ENCODE measurements at regions not wholly inside any gene's neighbourhood (a gene's known extent, or its start where the extent isn't known, plus 50 kb on each side); places are given as distances from the start of the nearest gene placed in this dataset.

- H2AFZ ChIP-seq = no peak overlapping the region
- no peaks in the 10 kb centered on the region for H3K27me3 ChIP-seq (ENCODE audit: control insufficient read depth, insufficient read depth, low read length)
- no peaks in the 10 kb centered on the region for H3K79me2 ChIP-seq
- H3K4me1 ChIP-seq = no peaks in the 10 kb centered on the region
- H3K36me3 ChIP-seq (ENCODE audit: control insufficient read depth, insufficient read depth, low read length) = no peaks in the 10 kb centered on the region
- no peak overlapping the region for H3K4me3 ChIP-seq (ENCODE audit: low read depth, low read length)
- H3K9me3 ChIP-seq (ENCODE audit: control insufficient read depth, low read length) = no peaks in the 10 kb centered on the region
- TF ChIP-seq, protein P1, sequence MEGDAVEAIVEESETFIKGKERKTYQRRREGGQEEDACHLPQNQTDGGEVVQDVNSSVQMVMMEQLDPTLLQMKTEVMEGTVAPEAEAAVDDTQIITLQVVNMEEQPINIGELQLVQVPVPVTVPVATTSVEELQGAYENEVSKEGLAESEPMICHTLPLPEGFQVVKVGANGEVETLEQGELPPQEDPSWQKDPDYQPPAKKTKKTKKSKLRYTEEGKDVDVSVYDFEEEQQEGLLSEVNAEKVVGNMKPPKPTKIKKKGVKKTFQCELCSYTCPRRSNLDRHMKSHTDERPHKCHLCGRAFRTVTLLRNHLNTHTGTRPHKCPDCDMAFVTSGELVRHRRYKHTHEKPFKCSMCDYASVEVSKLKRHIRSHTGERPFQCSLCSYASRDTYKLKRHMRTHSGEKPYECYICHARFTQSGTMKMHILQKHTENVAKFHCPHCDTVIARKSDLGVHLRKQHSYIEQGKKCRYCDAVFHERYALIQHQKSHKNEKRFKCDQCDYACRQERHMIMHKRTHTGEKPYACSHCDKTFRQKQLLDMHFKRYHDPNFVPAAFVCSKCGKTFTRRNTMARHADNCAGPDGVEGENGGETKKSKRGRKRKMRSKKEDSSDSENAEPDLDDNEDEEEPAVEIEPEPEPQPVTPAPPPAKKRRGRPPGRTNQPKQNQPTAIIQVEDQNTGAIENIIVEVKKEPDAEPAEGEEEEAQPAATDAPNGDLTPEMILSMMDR (IDR thresholded peaks at IDR 0.05) = no peak
- H3K9ac ChIP-seq = no peak overlapping the region
- H3K27ac ChIP-seq = no peak overlapping the region
- H3K4me2 ChIP-seq (ENCODE audit: low read length) = no peak overlapping the region
These were observed 51.5 kb upstream of the ANTXR2 start for GRCh38 chr4:80124246-80125211.
